AG10803 (cell line): ENCODE measurements at regions not wholly inside any gene's neighbourhood (a gene's known extent, or its start where the extent isn't known, plus 50 kb on each side); places are given as distances from the start of the nearest gene placed in this dataset.

Experiments used
- DNase-seq: peaks from one replicate; pipeline ENCODE4 v3.0.0; 2010; ENCODE audit warnings: low read depth
- H3K4me3 ChIP-seq: 2 replicates; pipeline ENCODE4 v1.5.1; 2011; ENCODE audit warnings: mild to moderate bottlenecking, low read length, control low read depth
- CTCF ChIP-seq: conservative IDR thresholded peaks from 2 replicates; pipeline ENCODE4 v1.5.1; 2011; ENCODE audit warnings: mild to moderate bottlenecking, low read length, control low read depth, inconsistent platforms

- H3K4me3 ChIP-seq = no peak overlapping the region
- no peak for TF ChIP-seq CTCF
- DNase-seq = no peak
These were observed 109.1 kb downstream of the DACT2 start for GRCh38 chr6:168210239-168211105.

- DNase-seq = no peak
- no peak overlapping the region for H3K4me3 ChIP-seq
- no peak for TF ChIP-seq CTCF
These were observed 110.2 kb downstream of the DACT2 start for GRCh38 chr6:168209420-168209819.

GRCh38 chr6:168208854-168209253 is 110.7 kb downstream of the DACT2 start:
- no peak for TF ChIP-seq CTCF
- no peak overlapping the region for H3K4me3 ChIP-seq

GRCh38 chr6:168208402-168208801 is 111.2 kb downstream of the DACT2 start:
- DNase-seq = no peak
- H3K4me3 ChIP-seq = no peak overlapping the region
- no peak for TF ChIP-seq CTCF

More at GRCh38 chr6:168208854-168209253, 110.7 kb downstream of the DACT2 start:
- no peak for DNase-seq

GRCh38 chr6:168207421-168208175 is 112.0 kb downstream of the DACT2 start:
- DNase-seq = no peak
- no peak for TF ChIP-seq CTCF
- H3K4me3 ChIP-seq = no peak overlapping the region

- H3K4me3 ChIP-seq = no peak overlapping the region
- DNase-seq = no peak
- no peak for TF ChIP-seq CTCF
These were observed 112.8 kb downstream of the DACT2 start for GRCh38 chr6:168206661-168207274.
